ENCODE measurements at regions not wholly inside any gene's neighbourhood (a gene's known extent, or its start where the extent isn't known, plus 50 kb on each side); places are given as distances from the start of the nearest gene placed in this dataset.
"Not testable (repeated sequence)": the region's sequence is repeated elsewhere in the genome, so short reads cannot be mapped to it uniquely, and the experiment has no call there.

DNA sequence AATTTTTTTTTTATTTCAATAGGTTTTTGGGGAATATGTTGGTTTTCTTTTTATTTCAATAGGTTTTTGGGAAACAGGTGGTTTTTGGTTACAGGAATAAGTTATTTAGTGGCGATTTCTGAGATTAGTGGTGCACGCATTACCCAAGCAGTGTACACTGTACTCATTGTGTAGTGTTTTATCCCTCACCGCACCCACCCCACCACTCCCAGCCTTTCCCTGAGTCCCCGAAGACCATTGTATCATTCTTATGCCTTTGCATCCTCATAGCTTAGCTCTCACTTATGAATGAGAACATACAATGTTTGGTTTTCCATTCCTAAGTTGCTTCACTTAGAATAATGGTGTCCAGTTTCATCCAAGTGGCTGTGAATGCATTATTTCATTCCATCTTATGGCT is 2142.4 kb upstream of the DEFB115 start:
- not testable (repeated sequence) for H3K27me3 ChIP-seq (ENCODE audit: control insufficient read depth, insufficient read depth, low read length); DNase-seq (ENCODE audit: low read depth in 4 of 6, low spot score in 6 of 6); H3K4me1 ChIP-seq (ENCODE audit: control insufficient read depth, insufficient read depth, low read length); H3K4me3 ChIP-seq (ENCODE audit: low read depth, low read length); H3K27ac ChIP-seq (ENCODE audit: low read depth, low read length); H3K36me3 ChIP-seq (ENCODE audit: control insufficient read depth, insufficient read depth, low read length); H3K9me3 ChIP-seq (ENCODE audit: control insufficient read depth, insufficient read depth, low read length)
- WGBS (ENCODE audit: insufficient coverage), result 62% methylated on average over 4 of the region's 4 CpGs

DNA sequence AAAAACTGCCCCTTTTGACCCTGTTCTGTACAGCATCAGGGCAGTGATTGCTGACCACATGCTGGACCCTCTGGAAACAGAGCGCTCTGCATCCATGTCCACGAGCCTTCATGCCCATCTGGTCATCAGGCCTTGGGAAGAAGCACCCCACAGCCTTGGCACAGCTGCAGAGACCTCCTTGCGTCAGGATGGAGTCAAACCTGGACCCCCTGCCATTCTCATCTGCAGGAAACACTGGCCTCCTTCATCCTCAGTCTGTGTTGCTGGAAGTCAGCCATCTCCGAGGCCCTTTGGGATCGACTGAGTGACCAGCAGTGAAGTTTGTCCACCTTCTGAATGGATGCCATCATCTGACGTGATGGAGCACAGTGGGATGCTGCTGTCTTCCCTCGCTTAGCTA is 2138.3 kb upstream of the DEFB115 start:
- Histone ChIP-seq H3K4me3 (ENCODE audit: low read depth, low read length) (no peak overlapping the region), H3K9me3 (ENCODE audit: control insufficient read depth, insufficient read depth, low read length) (peaks cover 11% of the 10 kb centered on the region), H3K36me3 (ENCODE audit: control insufficient read depth, insufficient read depth, low read length) (no peaks in the 10 kb centered on the region), H3K4me1 (ENCODE audit: control insufficient read depth, insufficient read depth, low read length) (no peaks in the 10 kb centered on the region), H3K27ac (ENCODE audit: low read depth, low read length) (no peak overlapping the region), H3K27me3 (ENCODE audit: control insufficient read depth, insufficient read depth, low read length) (no peaks in the 10 kb centered on the region)
- no peak for DNase-seq (ENCODE audit: low read depth in 4 of 6, low spot score in 6 of 6)
- 51% methylated on average over 7 of the region's 7 CpGs for WGBS (ENCODE audit: insufficient coverage)

DNA sequence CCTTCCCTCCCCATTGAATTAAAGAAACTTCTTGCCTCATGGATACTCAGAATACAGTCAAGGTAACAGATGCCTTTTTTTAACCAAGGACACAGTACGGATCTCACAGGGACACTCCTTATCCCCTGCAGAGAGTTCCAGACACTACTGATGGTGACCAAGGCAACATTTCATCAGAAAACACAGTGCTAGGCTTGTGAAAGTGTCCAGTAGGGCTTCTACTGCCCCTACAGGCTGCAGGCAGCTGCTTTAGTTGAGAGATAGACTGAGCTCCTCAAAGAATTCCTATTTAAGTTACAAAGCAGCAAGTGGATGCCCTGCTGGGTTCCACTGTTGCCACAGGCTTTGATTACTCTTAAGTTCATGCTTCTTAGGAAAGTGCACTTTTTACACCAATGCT is 2137.8 kb upstream of the DEFB115 start:
- H3K4me3 ChIP-seq (ENCODE audit: low read depth, low read length); DNase-seq (ENCODE audit: low read depth in 4 of 6, low spot score in 6 of 6); H3K27me3 ChIP-seq (ENCODE audit: control insufficient read depth, insufficient read depth, low read length); H3K27ac ChIP-seq (ENCODE audit: low read depth, low read length); H3K4me1 ChIP-seq (ENCODE audit: control insufficient read depth, insufficient read depth, low read length); H3K36me3 ChIP-seq (ENCODE audit: control insufficient read depth, insufficient read depth, low read length): not testable (repeated sequence)
- peaks cover 11% of the 10 kb centered on the region for H3K9me3 ChIP-seq (ENCODE audit: control insufficient read depth, insufficient read depth, low read length)
- WGBS (ENCODE audit: insufficient coverage), result 30% methylated on average over 1 of the region's 1 CpG

DNA sequence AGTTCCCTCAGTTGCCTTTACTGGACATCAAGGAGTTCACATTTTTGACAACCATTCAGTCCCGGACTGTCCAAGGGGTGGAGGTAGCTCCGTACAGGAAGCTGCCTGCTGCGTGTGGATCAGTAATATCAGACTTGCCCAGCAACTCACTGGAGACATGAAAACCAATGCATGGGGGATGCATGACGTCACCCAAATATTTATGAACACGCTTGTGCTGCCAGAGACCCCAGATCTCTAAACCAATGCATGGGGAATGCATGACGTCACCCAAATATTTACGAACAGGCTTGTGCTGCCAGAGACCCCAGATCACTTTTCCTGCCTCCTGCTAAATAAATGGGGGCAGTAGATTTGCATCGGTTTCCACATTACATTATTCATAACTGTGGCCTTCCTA is 2137.4 kb upstream of the DEFB115 start:
- not testable (repeated sequence) for H3K27ac ChIP-seq (ENCODE audit: low read depth, low read length)
- H3K9me3 ChIP-seq (ENCODE audit: control insufficient read depth, insufficient read depth, low read length), result peaks cover 11% of the 10 kb centered on the region
- WGBS (ENCODE audit: insufficient coverage), result 52% methylated on average over 5 of the region's 8 CpGs

DNA sequence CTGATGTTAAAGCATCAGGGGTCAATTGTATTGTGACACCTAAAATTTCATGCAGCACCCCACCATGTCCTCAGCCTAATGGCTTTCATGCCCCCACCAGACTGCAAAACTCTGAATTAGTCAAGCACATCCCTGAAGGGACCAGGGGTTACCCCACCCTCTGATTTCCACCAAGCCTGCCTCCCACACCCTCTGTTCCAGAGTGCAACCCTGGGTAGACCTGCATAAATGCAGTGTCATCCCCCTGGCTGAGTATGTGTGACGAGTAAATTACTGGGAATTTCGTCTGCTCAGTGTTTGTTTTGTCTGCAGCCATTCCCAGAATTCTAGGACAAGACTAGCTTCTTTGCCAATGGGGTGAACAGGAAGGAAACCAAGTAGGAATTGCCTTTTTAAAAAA is 2136.9 kb upstream of the DEFB115 start:
- DNase-seq (ENCODE audit: low read depth in 4 of 6, low spot score in 6 of 6); H3K27me3 ChIP-seq (ENCODE audit: control insufficient read depth, insufficient read depth, low read length); H3K36me3 ChIP-seq (ENCODE audit: control insufficient read depth, insufficient read depth, low read length); H3K27ac ChIP-seq (ENCODE audit: low read depth, low read length); H3K4me3 ChIP-seq (ENCODE audit: low read depth, low read length); H3K4me1 ChIP-seq (ENCODE audit: control insufficient read depth, insufficient read depth, low read length): not testable (repeated sequence)
- WGBS (ENCODE audit: insufficient coverage), result no CpG with 5 or more reads among the region's 2 CpGs
- H3K9me3 ChIP-seq (ENCODE audit: control insufficient read depth, insufficient read depth, low read length), result peaks cover 11% of the 10 kb centered on the region

More for the DNA sequence above, 2137.4 kb upstream of the DEFB115 start:
- H3K4me1 ChIP-seq (ENCODE audit: control insufficient read depth, insufficient read depth, low read length); H3K27me3 ChIP-seq (ENCODE audit: control insufficient read depth, insufficient read depth, low read length); H3K4me3 ChIP-seq (ENCODE audit: low read depth, low read length); H3K36me3 ChIP-seq (ENCODE audit: control insufficient read depth, insufficient read depth, low read length); DNase-seq (ENCODE audit: low read depth in 4 of 6, low spot score in 6 of 6): not testable (repeated sequence)

DNA sequence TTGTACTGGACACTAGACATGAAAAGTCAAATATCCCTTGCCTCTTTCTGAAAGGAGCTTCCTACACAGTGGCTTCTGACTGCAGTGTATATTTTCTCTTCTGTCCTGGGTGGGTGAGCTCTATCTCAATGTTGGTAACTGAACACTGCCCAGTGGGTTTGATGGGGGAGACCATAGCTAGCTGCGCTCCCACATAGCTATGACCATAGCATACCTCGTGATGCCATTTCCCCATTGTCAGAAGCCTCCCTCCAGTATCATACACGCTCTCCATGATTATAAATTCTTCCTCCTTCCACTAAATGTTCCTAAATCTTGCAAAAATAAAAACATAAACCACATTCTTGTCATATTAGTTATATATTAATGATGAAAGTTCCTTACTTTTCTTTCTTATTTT is 2134.7 kb upstream of the DEFB115 start:
- peaks cover 11% of the 10 kb centered on the region for H3K9me3 ChIP-seq (ENCODE audit: control insufficient read depth, insufficient read depth, low read length)
- not testable (repeated sequence) for H3K27me3 ChIP-seq (ENCODE audit: control insufficient read depth, insufficient read depth, low read length); H3K4me3 ChIP-seq (ENCODE audit: low read depth, low read length); H3K27ac ChIP-seq (ENCODE audit: low read depth, low read length); H3K36me3 ChIP-seq (ENCODE audit: control insufficient read depth, insufficient read depth, low read length); DNase-seq (ENCODE audit: low read depth in 4 of 6, low spot score in 6 of 6); H3K4me1 ChIP-seq (ENCODE audit: control insufficient read depth, insufficient read depth, low read length)
- WGBS (ENCODE audit: insufficient coverage), result 52% methylated on average over 3 of the region's 3 CpGs

DNA sequence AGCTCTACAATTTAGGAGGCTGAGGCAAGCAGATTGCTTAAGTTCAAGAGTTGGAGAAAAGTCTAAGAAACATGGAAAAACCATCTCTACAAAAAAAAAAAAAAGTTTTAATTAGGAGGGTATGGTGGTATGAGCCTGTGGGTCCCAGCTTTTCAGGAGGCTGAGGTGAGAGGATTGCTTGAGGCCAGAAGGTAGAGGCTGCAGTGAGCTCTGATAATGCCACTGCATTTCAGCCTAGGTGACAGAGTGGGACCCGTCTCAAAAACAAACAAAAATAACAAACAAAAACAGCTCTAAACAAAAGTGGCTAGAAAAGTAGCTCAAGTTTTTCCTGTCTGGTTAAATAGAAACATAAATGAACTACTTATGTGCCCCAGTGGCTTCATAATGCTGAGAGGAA is 2133.6 kb upstream of the DEFB115 start:
- Histone ChIP-seq H3K4me3 (ENCODE audit: low read depth, low read length) (no peak overlapping the region), H3K36me3 (ENCODE audit: control insufficient read depth, insufficient read depth, low read length) (no peaks in the 10 kb centered on the region), H3K27ac (ENCODE audit: low read depth, low read length) (no peak overlapping the region), H3K4me1 (ENCODE audit: control insufficient read depth, insufficient read depth, low read length) (no peaks in the 10 kb centered on the region), H3K9me3 (ENCODE audit: control insufficient read depth, insufficient read depth, low read length) (peaks cover 7% of the 10 kb centered on the region), H3K27me3 (ENCODE audit: control insufficient read depth, insufficient read depth, low read length) (no peaks in the 10 kb centered on the region)
- DNase-seq (ENCODE audit: low read depth in 4 of 6, low spot score in 6 of 6), result no peak
- WGBS (ENCODE audit: insufficient coverage), result no CpG with 5 or more reads among the region's 1 CpG

Data from spinal cord (tissue), 9 donors.